HepG2 (cell line): ENCODE measurements at regions not wholly inside any gene's neighbourhood (a gene's known extent, or its start where the extent isn't known, plus 50 kb on each side); places are given as distances from the start of the nearest gene placed in this dataset.

ENCODE experiments used
- DMAP1 ChIP-seq: IDR thresholded peaks from 2 replicates; pipeline ENCODE4 v1.6.1; 2016
- E2F1 ChIP-seq: sonication (generic); formaldehyde crosslinking; IDR thresholded peaks from 2 replicates; pipeline ENCODE4 v1.5.0; 2020; ENCODE audit warnings: missing genetic modification reagents
- RERE ChIP-seq: IDR thresholded peaks from 2 replicates; pipeline ENCODE4 v1.6.1; 2016; ENCODE audit warnings: low read depth, missing genetic modification reagents, missing compliant biosample characterization
- ZNF17 ChIP-seq: sonication (generic); formaldehyde crosslinking; IDR thresholded peaks from 2 replicates; pipeline ENCODE4 v1.5.0; 2020; ENCODE audit warnings: mild to moderate bottlenecking, missing genetic modification reagents

DNA sequence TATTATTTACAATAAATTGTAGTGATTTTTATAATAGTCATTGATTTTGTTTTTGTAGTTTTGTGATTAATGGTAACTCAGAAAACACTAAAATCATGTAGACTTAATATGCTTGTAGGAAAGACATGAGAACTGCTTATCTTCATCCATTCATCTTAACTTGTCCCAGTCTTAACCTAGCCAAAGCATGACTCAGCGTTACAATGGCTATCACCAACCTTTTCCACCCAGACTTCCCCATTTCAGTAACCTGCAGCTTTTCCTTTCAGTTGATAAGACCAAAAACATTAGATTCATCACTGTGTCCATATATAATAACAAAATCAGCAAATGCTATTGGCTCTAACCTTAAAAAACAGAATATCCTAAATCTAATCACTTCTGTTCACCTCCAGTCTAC, 106.2 kb upstream of the KLF8 start:
- TF ChIP-seq ZNF17 (CRISPR knock-in tag) (no peak), E2F1 (no peak), DMAP1 (no peak), RERE (CRISPR knock-in tag) (no peak)
